GM18951 (cell line): ENCODE measurements at regions not wholly inside any gene's neighbourhood (a gene's known extent, or its start where the extent isn't known, plus 50 kb on each side); places are given as distances from the start of the nearest gene placed in this dataset.

Experiments
- POLR2A ChIP-seq: IDR thresholded peaks from 4 replicates; pipeline ENCODE4 v1.6.1; 2011; ENCODE audit warnings: mild to moderate bottlenecking; ENCODE audit not compliant: insufficient read length, insufficient read depth; ENCODE audit errors: extremely low read depth
- in situ Hi-C: fragments of 300-500 bp; cut with MboI; formaldehyde crosslinking; loops from one replicate; pipeline ENCODE4 v1.12.0; 2022; ENCODE audit warnings: low sequenced_read_pairs, mixed read lengths, inconsistent platforms; ENCODE audit not compliant: unreplicated experiment

- in situ Hi-C loops, result no loop called here
- no peak for TF ChIP-seq POLR2A
These were observed 106.2 kb upstream of the ZNF469 start for GRCh38 chr16:88276591-88276990.

GRCh38 chr16:88279998-88280397, 102.8 kb upstream of the ZNF469 start:
- no peak for TF ChIP-seq POLR2A
- in situ Hi-C loops, result no loop called here

GRCh38 chr16:88281858-88282563, 100.7 kb upstream of the ZNF469 start:
- TF ChIP-seq POLR2A, result no peak
- in situ Hi-C loops, result no loop called here

GRCh38 chr16:88282564-88283395, 100.0 kb upstream of the ZNF469 start:
- in situ Hi-C loops, result no loop called here
- TF ChIP-seq POLR2A, result no peak

GRCh38 chr16:88283596-88283995, 99.2 kb upstream of the ZNF469 start:
- no peak for TF ChIP-seq POLR2A
- in situ Hi-C loops, result no loop called here

- TF ChIP-seq POLR2A, result no peak
- in situ Hi-C loops, result no loop called here
These were observed 98.7 kb upstream of the ZNF469 start for GRCh38 chr16:88284101-88284500.

GRCh38 chr16:88284626-88285513, 97.9 kb upstream of the ZNF469 start:
- no peak for TF ChIP-seq POLR2A
- in situ Hi-C loops, result no loop called here

- no peak for TF ChIP-seq POLR2A
- in situ Hi-C loops, result no loop called here
These were observed 97.3 kb upstream of the ZNF469 start for GRCh38 chr16:88285514-88285822.

GRCh38 chr16:88286301-88286923, 96.3 kb upstream of the ZNF469 start:
- TF ChIP-seq POLR2A, result no peak
- in situ Hi-C loops, result no loop called here

- TF ChIP-seq POLR2A, result no peak
- in situ Hi-C loops, result no loop called here
These were observed 95.5 kb upstream of the ZNF469 start for GRCh38 chr16:88287219-88287618.

- no peak for TF ChIP-seq POLR2A
- in situ Hi-C loops, result no loop called here
These were observed 94.5 kb upstream of the ZNF469 start for GRCh38 chr16:88288303-88288702.

- no peak for TF ChIP-seq POLR2A
- in situ Hi-C loops, result no loop called here
These were observed 93.8 kb upstream of the ZNF469 start for GRCh38 chr16:88289001-88289400.

GRCh38 chr16:88289561-88289960, 93.2 kb upstream of the ZNF469 start:
- in situ Hi-C loops, result no loop called here
- no peak for TF ChIP-seq POLR2A
